ENCODE measurements at regions not wholly inside any gene's neighbourhood (a gene's known extent, or its start where the extent isn't known, plus 50 kb on each side); places are given as distances from the start of the nearest gene placed in this dataset.
A peak's percentile ranks its signal among the peaks of the same experiment; 100 is the strongest.

- H3F3A ChIP-seq (ENCODE audit: insufficient read depth, low read length), result no peaks in the 10 kb centered on the region
- no peak overlapping the region for H3K9ac ChIP-seq (ENCODE audit: low read length)
- H3K36me3 ChIP-seq (ENCODE audit: insufficient read depth, low read length), result no peaks in the 10 kb centered on the region
- no peaks in the 10 kb centered on the region for H3K79me2 ChIP-seq (ENCODE audit: insufficient read depth, low read length)
- no peaks in the 10 kb centered on the region for H4K20me1 ChIP-seq (ENCODE audit: insufficient read depth, low read length)
- no peak overlapping the region for H3K27ac ChIP-seq (ENCODE audit: low read depth, low read length, poor library complexity, severe bottlenecking)
- TF ChIP-seq CTCF (IDR thresholded peaks at IDR 0.05; ENCODE audit: low read length) (no peak), EZH2 (IDR thresholded peaks at IDR 0.05; ENCODE audit: borderline replicate concordance, low read length) (no peak)
- no peak overlapping the region for H3K4me3 ChIP-seq (ENCODE audit: low read depth, low read length, poor library complexity, severe bottlenecking)
- no peak overlapping the region for H3K4me2 ChIP-seq (ENCODE audit: low read length)
- no peaks in the 10 kb centered on the region for H3K4me1 ChIP-seq (ENCODE audit: insufficient read depth, low read length, severe bottlenecking)
- no peak overlapping the region for H2AFZ ChIP-seq (ENCODE audit: low read length)
- H3K9me3 ChIP-seq (ENCODE audit: low read length), result no peaks in the 10 kb centered on the region
- H3K9me2 ChIP-seq (ENCODE audit: low read depth, low read length), result no peaks in the 10 kb centered on the region
- no peaks in the 10 kb centered on the region for H3K27me3 ChIP-seq (ENCODE audit: insufficient read depth, low read length)
Measured at GRCh38 chr10:63812501-63812900, 291.3 kb downstream of the REEP3 start.

GRCh38 chr10:63819753-63820329 lies 298.6 kb downstream of the REEP3 start:
- Histone ChIP-seq H3K4me3 (ENCODE audit: low read depth, low read length, poor library complexity, severe bottlenecking) (no peak overlapping the region), H3K9ac (ENCODE audit: low read length) (no peak overlapping the region), H3K27me3 (ENCODE audit: insufficient read depth, low read length) (no peaks in the 10 kb centered on the region), H3K9me2 (ENCODE audit: low read depth, low read length) (no peaks in the 10 kb centered on the region), H3F3A (ENCODE audit: insufficient read depth, low read length) (no peaks in the 10 kb centered on the region), H3K4me2 (ENCODE audit: low read length) (no peak overlapping the region), H3K9me3 (ENCODE audit: low read length) (no peaks in the 10 kb centered on the region), H4K20me1 (ENCODE audit: insufficient read depth, low read length) (no peaks in the 10 kb centered on the region), H3K36me3 (ENCODE audit: insufficient read depth, low read length) (no peaks in the 10 kb centered on the region), H3K4me1 (ENCODE audit: insufficient read depth, low read length, severe bottlenecking) (no peaks in the 10 kb centered on the region), H3K27ac (ENCODE audit: low read depth, low read length, poor library complexity, severe bottlenecking) (no peak overlapping the region), H2AFZ (ENCODE audit: low read length) (no peak overlapping the region), H3K79me2 (ENCODE audit: insufficient read depth, low read length) (no peaks in the 10 kb centered on the region)
- peak; percentile 91 for TF ChIP-seq CTCF (IDR thresholded peaks at IDR 0.05; ENCODE audit: low read length)
- no peak for TF ChIP-seq EZH2 (IDR thresholded peaks at IDR 0.05; ENCODE audit: borderline replicate concordance, low read length)

- H3K9me2 ChIP-seq (ENCODE audit: low read depth, low read length), result no peaks in the 10 kb centered on the region
- no peak overlapping the region for H2AFZ ChIP-seq (ENCODE audit: low read length)
- H3K9ac ChIP-seq (ENCODE audit: low read length), result no peak overlapping the region
- no peaks in the 10 kb centered on the region for H3K36me3 ChIP-seq (ENCODE audit: insufficient read depth, low read length)
- H3K27ac ChIP-seq (ENCODE audit: low read depth, low read length, poor library complexity, severe bottlenecking), result no peak overlapping the region
- no peaks in the 10 kb centered on the region for H3K79me2 ChIP-seq (ENCODE audit: insufficient read depth, low read length)
- H3K27me3 ChIP-seq (ENCODE audit: insufficient read depth, low read length), result no peaks in the 10 kb centered on the region
- H3K4me1 ChIP-seq (ENCODE audit: insufficient read depth, low read length, severe bottlenecking), result no peaks in the 10 kb centered on the region
- TF ChIP-seq EZH2 (IDR thresholded peaks at IDR 0.05; ENCODE audit: borderline replicate concordance, low read length) (no peak), CTCF (IDR thresholded peaks at IDR 0.05; ENCODE audit: low read length) (no peak)
- no peak overlapping the region for H3K4me2 ChIP-seq (ENCODE audit: low read length)
- H4K20me1 ChIP-seq (ENCODE audit: insufficient read depth, low read length), result no peaks in the 10 kb centered on the region
- no peaks in the 10 kb centered on the region for H3K9me3 ChIP-seq (ENCODE audit: low read length)
- H3F3A ChIP-seq (ENCODE audit: insufficient read depth, low read length), result no peaks in the 10 kb centered on the region
- H3K4me3 ChIP-seq (ENCODE audit: low read depth, low read length, poor library complexity, severe bottlenecking), result no peak overlapping the region
Measured at GRCh38 chr10:63822496-63822895, 301.3 kb downstream of the REEP3 start.
